ENCODE measurements at regions not wholly inside any gene's neighbourhood (a gene's known extent, or its start where the extent isn't known, plus 50 kb on each side); places are given as distances from the start of the nearest gene placed in this dataset.

DNA sequence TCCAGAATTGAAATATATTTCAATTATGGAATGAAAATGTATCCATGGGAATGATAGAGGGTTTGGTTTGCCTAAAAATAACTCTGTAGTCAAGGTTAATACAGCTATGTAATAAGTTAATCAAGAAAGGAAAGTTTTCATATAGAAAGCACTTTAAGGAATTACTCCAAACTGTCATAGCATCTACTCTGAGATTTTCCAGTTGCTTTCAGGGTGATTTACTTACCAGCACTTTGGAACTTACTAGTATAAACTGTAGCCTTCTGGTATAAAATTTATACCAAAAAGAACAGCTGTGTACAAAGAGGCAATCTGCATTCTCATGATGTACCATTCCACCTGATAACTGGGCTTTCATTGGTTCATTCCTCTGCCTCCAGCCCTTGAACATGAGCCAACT, 87.1 kb downstream of the ARF6 start:
- no peak for TF ChIP-seq POLR2A (IDR thresholded peaks at IDR 0.05)
- TF ChIP-seq POLR2AphosphoS5 (IDR thresholded peaks at IDR 0.05) = no peak
- TF ChIP-seq, protein P1, sequence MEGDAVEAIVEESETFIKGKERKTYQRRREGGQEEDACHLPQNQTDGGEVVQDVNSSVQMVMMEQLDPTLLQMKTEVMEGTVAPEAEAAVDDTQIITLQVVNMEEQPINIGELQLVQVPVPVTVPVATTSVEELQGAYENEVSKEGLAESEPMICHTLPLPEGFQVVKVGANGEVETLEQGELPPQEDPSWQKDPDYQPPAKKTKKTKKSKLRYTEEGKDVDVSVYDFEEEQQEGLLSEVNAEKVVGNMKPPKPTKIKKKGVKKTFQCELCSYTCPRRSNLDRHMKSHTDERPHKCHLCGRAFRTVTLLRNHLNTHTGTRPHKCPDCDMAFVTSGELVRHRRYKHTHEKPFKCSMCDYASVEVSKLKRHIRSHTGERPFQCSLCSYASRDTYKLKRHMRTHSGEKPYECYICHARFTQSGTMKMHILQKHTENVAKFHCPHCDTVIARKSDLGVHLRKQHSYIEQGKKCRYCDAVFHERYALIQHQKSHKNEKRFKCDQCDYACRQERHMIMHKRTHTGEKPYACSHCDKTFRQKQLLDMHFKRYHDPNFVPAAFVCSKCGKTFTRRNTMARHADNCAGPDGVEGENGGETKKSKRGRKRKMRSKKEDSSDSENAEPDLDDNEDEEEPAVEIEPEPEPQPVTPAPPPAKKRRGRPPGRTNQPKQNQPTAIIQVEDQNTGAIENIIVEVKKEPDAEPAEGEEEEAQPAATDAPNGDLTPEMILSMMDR (IDR thresholded peaks at IDR 0.05) = no peak
- Histone ChIP-seq H3K4me3 (no peak overlapping the region), H3K36me3 (no peaks in the 10 kb centered on the region), H3K4me1 (replicated peaks) (no peaks in the 10 kb centered on the region), H3K27ac (no peak overlapping the region), H3K27me3 (replicated peaks; ENCODE audit: insufficient read depth) (no peaks in the 10 kb centered on the region), H3K9me3 (no peaks in the 10 kb centered on the region)
- no peak for DNase-seq (ENCODE audit: low spot score)
- intact Hi-C loops (cut with DNase I) = no loop called here

- H3K9me3 ChIP-seq = no peaks in the 10 kb centered on the region
- no peak overlapping the region for H3K4me3 ChIP-seq
- 81% methylated on average over 7 of the region's 7 CpGs for WGBS
- no peak overlapping the region for H3K27ac ChIP-seq
- DNase-seq (ENCODE audit: low spot score) = no peak
- no peaks in the 10 kb centered on the region for H3K4me1 ChIP-seq (replicated peaks)
- intact Hi-C loops (cut with DNase I) = no loop called here
- no peaks in the 10 kb centered on the region for H3K27me3 ChIP-seq (replicated peaks; ENCODE audit: insufficient read depth)
- no peaks in the 10 kb centered on the region for H3K36me3 ChIP-seq
- TF ChIP-seq POLR2A (IDR thresholded peaks at IDR 0.05) = no peak
- TF ChIP-seq POLR2AphosphoS5 (IDR thresholded peaks at IDR 0.05) = no peak
- TF ChIP-seq, protein P1 (IDR thresholded peaks at IDR 0.05) = no peak
Observed at GRCh38 chr14:49982082-49982481, 89.2 kb downstream of the ARF6 start.

- TF ChIP-seq POLR2AphosphoS5 (IDR thresholded peaks at IDR 0.05) = no peak
- TF ChIP-seq POLR2A (IDR thresholded peaks at IDR 0.05) = no peak
- TF ChIP-seq, protein P1 (IDR thresholded peaks at IDR 0.05) = no peak
- no peaks in the 10 kb centered on the region for H3K36me3 ChIP-seq
- intact Hi-C loops (cut with DNase I) = no loop called here
- H3K27me3 ChIP-seq (replicated peaks; ENCODE audit: insufficient read depth) = no peaks in the 10 kb centered on the region
- H3K4me3 ChIP-seq = no peak overlapping the region
- H3K27ac ChIP-seq = no peak overlapping the region
- WGBS = 77% methylated on average over 9 of the region's 9 CpGs
- no peaks in the 10 kb centered on the region for H3K4me1 ChIP-seq (replicated peaks)
- no peak for DNase-seq (ENCODE audit: low spot score)
- no peaks in the 10 kb centered on the region for H3K9me3 ChIP-seq
Observed at GRCh38 chr14:49982501-49982951, 89.6 kb downstream of the ARF6 start.

DNA sequence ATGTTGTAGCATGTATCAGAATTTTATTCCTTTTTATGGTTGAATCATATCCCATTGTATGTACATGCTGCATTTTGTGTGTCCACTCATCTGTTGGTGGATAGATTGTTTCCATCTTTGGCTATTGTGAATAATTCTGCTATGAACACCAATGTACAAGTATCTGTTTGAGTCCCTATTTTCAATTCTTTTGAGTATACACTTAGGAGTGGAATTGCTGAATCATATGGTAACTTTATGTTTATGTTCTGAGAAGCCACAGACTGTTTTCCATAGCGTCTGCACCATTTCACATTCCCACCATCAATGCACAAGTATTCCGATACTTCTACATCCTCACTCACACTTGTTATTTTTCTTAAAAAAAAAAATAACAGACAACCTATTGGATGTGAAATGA, 91.5 kb downstream of the ARF6 start:
- no peaks in the 10 kb centered on the region for H3K9me3 ChIP-seq
- no peak for TF ChIP-seq POLR2AphosphoS5 (IDR thresholded peaks at IDR 0.05)
- TF ChIP-seq, protein P1 (IDR thresholded peaks at IDR 0.05) = no peak
- no peak for TF ChIP-seq POLR2A (IDR thresholded peaks at IDR 0.05)
- no peaks in the 10 kb centered on the region for H3K36me3 ChIP-seq
- H3K27me3 ChIP-seq (replicated peaks; ENCODE audit: insufficient read depth) = no peaks in the 10 kb centered on the region
- DNase-seq (ENCODE audit: low spot score) = no peak
- WGBS = 96% methylated on average over 2 of the region's 2 CpGs
- no peak overlapping the region for H3K4me3 ChIP-seq
- intact Hi-C loops (cut with DNase I) = no loop called here
- H3K4me1 ChIP-seq (replicated peaks) = no peaks in the 10 kb centered on the region
- H3K27ac ChIP-seq = no peak overlapping the region

GRCh38 chr14:49986343-49987014, 93.6 kb downstream of the ARF6 start:
- no peak overlapping the region for H3K27ac ChIP-seq
- H3K4me3 ChIP-seq = no peak overlapping the region

More at GRCh38 chr14:49986343-49987014, 93.6 kb downstream of the ARF6 start:
- Histone ChIP-seq H3K9me3 (no peaks in the 10 kb centered on the region), H3K27me3 (replicated peaks; ENCODE audit: insufficient read depth) (no peaks in the 10 kb centered on the region), H3K36me3 (no peaks in the 10 kb centered on the region), H3K4me1 (replicated peaks) (no peaks in the 10 kb centered on the region)
- DNase-seq (ENCODE audit: low spot score) = no peak
- intact Hi-C loops (cut with DNase I) = no loop called here
- WGBS = 84% methylated on average over 6 of the region's 6 CpGs
- TF ChIP-seq POLR2A (IDR thresholded peaks at IDR 0.05) = no peak
- no peak for TF ChIP-seq POLR2AphosphoS5 (IDR thresholded peaks at IDR 0.05)
- TF ChIP-seq, protein P1 (IDR thresholded peaks at IDR 0.05) = no peak

Measured in prostate gland (tissue), 2 donors.